DOHH2 (cell line): ENCODE measurements at regions not wholly inside any gene's neighbourhood (a gene's known extent, or its start where the extent isn't known, plus 50 kb on each side); places are given as distances from the start of the nearest gene placed in this dataset.

Source experiments
- CTCF ChIP-seq: fragments of 200-600 bp; sonication (generic); IDR thresholded peaks from one replicate; pipeline ENCODE4 v1.5.1; 2014; ENCODE audit warnings: antibody characterized with exemption, mild to moderate bottlenecking, low read depth, low read length; ENCODE audit not compliant: poor library complexity, severe bottlenecking
- EZH2phosphoT487 ChIP-seq: fragments of 200-600 bp; sonication (generic); IDR thresholded peaks from 2 replicates; pipeline ENCODE4 v1.6.1; 2017; ENCODE audit warnings: borderline replicate concordance, mild to moderate bottlenecking, antibody characterized with exemption, low read length, moderate library complexity, mixed read lengths

- TF ChIP-seq CTCF (no peak), EZH2phosphoT487 (no peak)
Measured at GRCh38 chr13:44046428-44046827, 166.7 kb downstream of the LACC1 start.
